ENCODE measurements at regions not wholly inside any gene's neighbourhood (a gene's known extent, or its start where the extent isn't known, plus 50 kb on each side); places are given as distances from the start of the nearest gene placed in this dataset.

DNA sequence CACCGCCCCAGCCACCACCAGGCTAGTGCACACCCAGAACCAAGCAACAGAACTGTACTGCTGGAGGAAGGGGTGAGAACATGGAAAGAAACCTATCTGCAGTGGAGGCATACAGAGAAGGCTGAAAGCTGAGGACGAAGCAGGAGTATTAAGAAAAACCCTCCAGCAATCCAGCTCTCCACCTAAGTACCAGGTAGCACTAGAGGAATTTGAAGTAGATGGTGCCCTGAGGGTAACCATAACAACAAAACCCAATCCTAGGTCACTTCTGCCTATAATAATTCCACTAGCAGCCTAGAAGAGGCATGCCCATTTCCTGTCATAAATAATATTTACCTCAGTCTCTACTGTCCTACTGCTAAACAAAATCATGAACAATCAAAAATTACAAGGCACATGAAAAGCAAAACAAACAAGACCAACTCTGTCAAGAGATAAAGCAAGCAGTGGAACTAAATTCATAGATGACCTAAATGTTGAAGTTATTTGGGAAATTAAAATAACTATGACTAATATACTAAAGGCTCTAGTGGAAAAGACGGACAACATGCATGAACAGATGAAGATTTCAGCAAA lies 51.1 kb downstream of the HYCC1 start:
- H3K4me3 ChIP-seq (ENCODE audit: low read depth, low read length) = no peak overlapping the region
- TF ChIP-seq, protein P1, sequence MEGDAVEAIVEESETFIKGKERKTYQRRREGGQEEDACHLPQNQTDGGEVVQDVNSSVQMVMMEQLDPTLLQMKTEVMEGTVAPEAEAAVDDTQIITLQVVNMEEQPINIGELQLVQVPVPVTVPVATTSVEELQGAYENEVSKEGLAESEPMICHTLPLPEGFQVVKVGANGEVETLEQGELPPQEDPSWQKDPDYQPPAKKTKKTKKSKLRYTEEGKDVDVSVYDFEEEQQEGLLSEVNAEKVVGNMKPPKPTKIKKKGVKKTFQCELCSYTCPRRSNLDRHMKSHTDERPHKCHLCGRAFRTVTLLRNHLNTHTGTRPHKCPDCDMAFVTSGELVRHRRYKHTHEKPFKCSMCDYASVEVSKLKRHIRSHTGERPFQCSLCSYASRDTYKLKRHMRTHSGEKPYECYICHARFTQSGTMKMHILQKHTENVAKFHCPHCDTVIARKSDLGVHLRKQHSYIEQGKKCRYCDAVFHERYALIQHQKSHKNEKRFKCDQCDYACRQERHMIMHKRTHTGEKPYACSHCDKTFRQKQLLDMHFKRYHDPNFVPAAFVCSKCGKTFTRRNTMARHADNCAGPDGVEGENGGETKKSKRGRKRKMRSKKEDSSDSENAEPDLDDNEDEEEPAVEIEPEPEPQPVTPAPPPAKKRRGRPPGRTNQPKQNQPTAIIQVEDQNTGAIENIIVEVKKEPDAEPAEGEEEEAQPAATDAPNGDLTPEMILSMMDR (IDR thresholded peaks at IDR 0.05; ENCODE audit: low read depth, low read length, missing control alignments) = no peak
- no peak for DNase-seq (ENCODE audit: low read depth)

DNA sequence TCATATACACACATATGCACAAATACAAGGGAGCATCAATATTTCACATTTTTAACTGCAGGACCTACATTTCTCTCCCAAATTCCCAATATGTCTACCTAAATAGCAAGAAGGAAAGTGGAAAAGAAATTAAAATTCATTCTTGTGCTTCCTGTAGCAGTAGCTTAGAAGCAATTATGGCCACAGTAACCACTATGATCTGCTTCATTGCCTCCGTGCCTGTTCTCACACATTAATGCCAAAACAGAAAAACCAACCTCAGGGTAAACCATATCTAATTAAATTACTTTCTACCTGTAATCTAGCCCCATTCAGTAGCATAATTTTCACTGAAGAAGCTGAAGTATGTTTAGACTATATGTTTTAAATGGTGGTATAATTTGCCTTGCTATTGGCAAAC lies 55.2 kb downstream of the HYCC1 start:
- no peak overlapping the region for H3K4me3 ChIP-seq (ENCODE audit: low read depth, low read length)
- no peak for DNase-seq (ENCODE audit: low read depth)
- TF ChIP-seq, protein P1 (IDR thresholded peaks at IDR 0.05; ENCODE audit: low read depth, low read length, missing control alignments) = no peak

DNA sequence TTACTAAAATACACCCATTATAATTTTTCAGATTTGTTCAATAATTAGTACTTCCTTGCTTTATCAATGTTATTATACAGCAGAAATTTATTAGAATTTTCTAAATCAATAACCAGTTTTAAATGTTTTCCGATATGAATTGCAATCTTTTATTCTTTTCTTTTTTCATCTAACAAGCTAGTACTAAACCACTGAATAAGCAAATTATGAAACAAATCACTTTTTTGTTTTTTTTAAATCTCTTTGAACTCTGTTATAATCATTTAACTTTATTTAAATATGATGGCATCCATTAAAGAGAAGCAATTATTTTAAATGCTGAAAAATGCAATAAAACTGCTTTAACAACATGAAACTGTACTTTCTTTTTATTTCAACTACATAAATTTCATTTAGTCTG lies 59.7 kb downstream of the HYCC1 start:
- DNase-seq (ENCODE audit: low read depth) = no peak
- H3K4me3 ChIP-seq (ENCODE audit: low read depth, low read length) = no peak overlapping the region
- TF ChIP-seq, protein P1 (IDR thresholded peaks at IDR 0.05; ENCODE audit: low read depth, low read length, missing control alignments) = no peak

DNA sequence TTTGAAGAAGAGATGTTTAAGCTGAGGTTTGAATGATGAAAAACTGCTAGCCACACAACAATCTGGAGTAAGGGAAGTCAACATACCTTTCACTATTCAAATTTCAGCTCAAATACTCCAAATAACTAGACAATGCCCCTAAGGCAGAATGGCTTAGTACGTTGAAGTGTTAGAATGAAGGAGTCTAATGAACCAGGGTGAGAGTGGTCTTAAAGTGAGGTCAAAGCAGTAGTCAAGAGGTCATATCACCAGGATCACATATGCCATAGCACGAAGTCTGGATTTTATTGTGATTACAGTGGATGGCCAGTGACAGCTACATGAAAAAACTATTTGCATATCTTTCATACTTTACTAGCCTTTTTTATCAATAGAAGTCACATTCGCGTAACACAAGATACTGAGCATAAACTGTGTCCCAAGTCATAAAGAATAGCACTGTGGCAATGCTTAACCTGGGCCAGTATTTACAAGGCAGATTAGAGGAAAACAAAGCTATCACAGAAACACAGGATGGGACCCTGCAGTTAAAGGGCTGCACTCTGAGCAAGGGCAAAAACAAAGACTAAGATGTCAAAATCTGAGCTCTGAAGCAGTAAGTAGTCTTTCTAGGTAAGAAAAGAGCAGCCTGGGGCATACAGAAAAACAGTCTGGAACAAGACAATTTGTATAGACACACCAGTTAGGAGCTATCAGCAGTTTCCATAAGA lies 61.5 kb downstream of the HYCC1 start:
- TF ChIP-seq, protein P1 (IDR thresholded peaks at IDR 0.05; ENCODE audit: low read depth, low read length, missing control alignments) = no peak
- no peak for DNase-seq (ENCODE audit: low read depth)
- no peak overlapping the region for H3K4me3 ChIP-seq (ENCODE audit: low read depth, low read length)

DNA sequence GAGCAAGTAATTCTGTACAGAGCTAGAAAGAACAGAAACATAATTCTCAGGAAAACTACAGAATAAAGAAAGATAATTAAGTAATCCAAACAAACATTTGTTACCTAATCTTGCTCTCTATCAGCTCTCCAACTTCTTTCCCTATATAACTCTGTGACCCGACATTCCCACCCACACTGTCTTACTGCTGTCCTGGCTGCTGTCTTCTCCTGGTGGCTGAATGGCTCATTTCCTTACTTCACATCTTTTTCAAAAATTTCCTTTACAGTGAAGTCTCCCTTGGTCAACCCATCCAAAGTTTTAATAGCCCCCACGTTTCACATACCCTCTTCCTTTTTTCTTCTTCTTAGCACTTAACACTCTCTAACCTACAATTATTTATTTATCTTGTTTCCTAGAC lies 64.0 kb downstream of the HYCC1 start:
- no peak for DNase-seq (ENCODE audit: low read depth)
- H3K4me3 ChIP-seq (ENCODE audit: low read depth, low read length) = no peak overlapping the region
- TF ChIP-seq, protein P1 (IDR thresholded peaks at IDR 0.05; ENCODE audit: low read depth, low read length, missing control alignments) = no peak

DNA sequence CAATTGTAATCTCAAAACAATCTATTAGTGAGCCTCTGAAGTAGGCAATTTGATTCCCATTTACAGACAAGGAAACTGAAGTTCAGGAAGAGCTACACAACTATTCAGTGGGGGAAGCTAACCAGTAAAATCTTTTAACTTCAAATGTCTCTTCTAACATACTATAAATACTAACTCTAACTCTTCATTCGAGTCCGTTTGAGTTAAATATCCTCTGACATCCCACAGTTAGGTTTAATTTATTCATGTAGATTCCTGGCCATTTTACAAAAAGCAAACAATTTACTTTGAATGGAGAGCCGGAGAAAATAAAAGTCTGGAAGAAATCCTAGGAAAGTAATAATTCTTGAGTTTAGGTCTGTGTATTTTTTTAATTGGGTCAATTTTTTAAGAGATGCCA lies 64.7 kb downstream of the HYCC1 start:
- DNase-seq (ENCODE audit: low read depth) = no peak
- TF ChIP-seq, protein P1 (IDR thresholded peaks at IDR 0.05; ENCODE audit: low read depth, low read length, missing control alignments) = no peak
- H3K4me3 ChIP-seq (ENCODE audit: low read depth, low read length) = no peak overlapping the region

DNA sequence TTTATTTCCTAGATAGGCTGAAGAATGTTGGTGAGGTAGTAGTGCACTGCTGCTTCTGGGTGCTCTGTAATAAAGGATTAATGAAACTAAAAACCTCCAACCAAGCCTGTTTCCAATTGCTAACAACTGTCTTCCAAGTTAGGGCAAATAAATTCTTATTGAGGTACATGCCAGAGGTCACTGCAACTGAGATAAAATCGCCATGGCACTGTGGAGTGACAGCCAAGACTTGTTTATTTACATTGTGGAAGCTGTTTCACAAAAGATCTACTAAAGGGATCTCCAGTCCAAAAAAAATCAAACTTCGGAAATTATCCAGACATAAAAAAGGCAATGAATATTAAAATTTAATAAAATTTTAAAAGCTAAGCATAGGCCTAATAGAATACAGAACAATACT lies 65.2 kb downstream of the HYCC1 start:
- no peak overlapping the region for H3K4me3 ChIP-seq (ENCODE audit: low read depth, low read length)
- DNase-seq (ENCODE audit: low read depth) = no peak
- TF ChIP-seq, protein P1 (IDR thresholded peaks at IDR 0.05; ENCODE audit: low read depth, low read length, missing control alignments) = no peak
